Stimulated activated naive CD4-positive, alpha-beta T cell treated with Interleukin-2 at 50 U/mL for 16 hours (primary cell): ENCODE measurements at regions not wholly inside any gene's neighbourhood (a gene's known extent, or its start where the extent isn't known, plus 50 kb on each side); places are given as distances from the start of the nearest gene placed in this dataset.
"Not testable (repeated sequence)": the region's sequence is repeated elsewhere in the genome, so short reads cannot be mapped to it uniquely, and the experiment has no call there.

ENCODE experiments used
- DNase-seq: peaks from one replicate; lab custom pipeline; 2025; lab: John Stamatoyannopoulos, UW

DNA sequence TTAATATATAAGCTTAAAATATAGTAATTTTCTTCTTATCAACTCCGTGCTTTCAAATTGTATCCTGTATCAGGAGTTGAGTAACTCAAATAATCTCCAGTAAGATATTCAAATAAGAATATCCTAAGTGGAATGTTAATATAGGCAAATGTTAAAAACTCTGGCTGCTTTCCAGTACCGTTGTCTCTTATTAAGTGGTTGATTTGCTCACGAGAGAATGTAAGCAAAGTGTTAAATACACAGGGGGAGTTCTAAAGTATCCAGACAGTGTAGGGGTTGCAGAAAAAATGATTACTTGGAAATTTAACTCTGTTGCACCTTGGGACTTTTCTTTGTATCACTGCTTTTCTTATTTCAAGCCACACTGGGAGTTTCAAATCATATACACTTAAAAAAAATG, 478.9 kb upstream of the TBL1XR1 start:
- no peak for DNase-seq

DNA sequence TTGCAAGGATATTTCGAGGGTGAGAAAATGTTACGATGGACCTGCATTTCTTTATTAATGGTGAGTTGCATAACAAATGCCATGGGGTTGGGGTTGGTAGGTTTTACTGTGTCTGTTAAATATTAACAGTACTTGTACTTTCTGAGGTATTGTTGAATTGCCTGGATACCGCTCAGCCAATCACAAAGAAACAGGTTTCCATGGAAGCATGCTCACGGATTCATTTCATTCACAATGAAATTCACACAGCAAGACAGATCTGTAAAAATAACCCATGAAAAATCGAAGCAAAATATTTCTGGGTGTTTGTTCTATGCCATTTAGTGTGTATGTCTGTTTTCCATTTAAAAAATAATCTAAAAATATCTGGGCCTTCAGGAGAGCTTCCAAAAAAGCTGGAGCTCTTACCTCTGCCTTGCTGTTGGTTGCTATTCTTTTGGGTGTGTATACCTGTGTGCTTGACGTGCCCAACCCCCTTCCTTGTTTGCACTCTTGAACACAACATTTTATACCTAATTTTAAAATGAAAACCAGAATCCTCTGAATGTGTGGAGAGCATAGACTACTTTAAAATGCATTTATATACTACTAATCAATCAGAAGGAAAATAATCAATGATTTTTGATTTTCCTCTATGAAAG, 479.8 kb upstream of the TBL1XR1 start:
- DNase-seq: no peak

DNA sequence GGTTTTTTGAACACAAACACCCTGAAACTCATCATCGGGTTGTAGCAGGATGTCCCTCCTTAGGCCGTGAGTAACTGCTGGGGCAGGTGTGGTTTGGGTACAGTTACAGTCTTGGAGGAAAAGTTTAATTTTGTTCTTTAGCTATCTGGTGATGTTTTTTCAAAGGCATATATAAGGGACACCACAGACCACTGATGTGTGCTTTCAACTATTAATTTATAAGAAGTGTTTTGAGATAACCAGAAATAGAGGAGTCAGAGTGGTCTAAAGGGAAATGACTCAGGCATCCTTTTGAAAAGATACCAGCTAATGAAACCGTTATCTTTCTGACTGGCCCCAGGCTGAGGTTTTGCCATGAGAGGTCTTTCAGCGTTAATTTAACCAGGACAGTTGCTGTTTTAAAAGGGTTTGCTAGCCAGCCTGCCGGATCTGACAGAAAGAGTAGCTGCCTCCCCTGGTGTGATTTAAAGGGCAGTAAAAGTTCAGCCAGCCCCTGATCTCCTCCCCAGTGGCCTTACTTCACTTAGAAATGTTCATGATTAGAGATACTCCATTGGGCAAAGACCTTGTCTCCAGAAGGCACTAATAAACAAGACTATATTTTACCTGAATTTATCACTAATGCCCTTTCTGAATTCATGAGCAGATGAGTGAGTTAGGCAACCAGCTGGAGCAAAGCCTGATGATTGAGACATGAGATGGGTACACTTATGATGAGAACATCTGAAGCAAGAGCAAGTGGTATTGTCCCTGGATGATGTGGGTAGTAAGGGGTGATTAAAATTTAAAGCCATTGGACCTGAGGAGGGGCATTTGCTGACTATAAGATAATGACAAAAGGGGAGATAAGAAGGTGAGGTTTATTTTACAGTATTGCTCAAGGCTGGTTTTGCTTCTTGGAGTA, 482.5 kb upstream of the TBL1XR1 start:
- peak; percentile 22 for DNase-seq

DNA sequence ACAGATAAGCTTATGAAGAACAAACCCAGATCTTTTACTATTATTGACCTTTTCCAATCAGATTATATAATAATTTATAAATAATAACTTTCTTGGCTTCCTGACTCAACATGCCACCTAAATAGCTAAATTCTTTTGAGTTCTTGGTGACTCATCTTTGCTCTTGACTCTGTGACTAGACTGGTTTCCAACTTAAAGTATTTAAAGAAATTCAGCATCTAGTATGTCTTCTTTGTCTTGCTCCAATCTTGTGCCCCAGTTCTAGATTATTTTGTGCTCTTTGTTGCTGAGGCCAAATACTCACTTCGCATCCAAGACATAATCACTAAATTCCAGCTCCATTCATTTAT, 483.2 kb upstream of the TBL1XR1 start:
- no peak for DNase-seq

DNA sequence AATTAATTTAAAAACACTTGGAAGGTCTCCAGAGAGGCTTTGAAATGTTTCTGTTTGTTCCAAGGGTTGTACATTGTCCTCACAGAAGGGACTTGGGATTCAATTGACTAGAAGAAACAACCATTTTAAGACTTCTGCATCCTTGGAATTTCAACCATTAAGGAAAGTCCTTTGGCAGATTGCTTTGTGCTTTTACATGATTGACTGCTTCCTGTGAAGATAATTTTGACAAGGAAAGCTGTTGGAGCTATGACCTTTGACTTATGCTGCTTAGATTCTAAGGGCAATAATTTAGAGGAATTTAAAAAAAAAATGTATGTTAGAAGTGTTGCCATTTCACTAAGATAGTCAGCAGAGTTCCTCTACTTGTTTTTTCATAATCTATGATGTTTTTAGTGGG, 483.9 kb upstream of the TBL1XR1 start:
- DNase-seq: no peak

DNA sequence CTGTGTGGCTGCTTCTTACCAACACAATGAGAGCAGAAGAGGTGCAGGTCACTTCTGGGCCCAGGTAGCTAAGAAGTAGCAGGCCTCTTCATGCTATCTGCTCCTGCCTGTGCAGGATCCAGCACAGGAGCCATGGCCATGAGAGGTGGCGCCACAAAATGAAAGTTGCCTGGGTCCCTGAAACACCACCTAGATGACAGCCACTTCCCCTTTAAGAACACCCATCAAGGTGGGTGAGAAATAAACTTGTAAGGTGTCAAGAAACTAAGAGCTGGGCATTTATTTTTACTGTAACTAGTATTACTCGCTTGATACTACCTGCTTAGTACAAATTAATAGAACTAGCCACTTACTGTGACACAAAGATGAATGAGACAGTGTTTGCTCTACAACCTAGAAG, 484.6 kb upstream of the TBL1XR1 start:
- DNase-seq: no peak

DNA sequence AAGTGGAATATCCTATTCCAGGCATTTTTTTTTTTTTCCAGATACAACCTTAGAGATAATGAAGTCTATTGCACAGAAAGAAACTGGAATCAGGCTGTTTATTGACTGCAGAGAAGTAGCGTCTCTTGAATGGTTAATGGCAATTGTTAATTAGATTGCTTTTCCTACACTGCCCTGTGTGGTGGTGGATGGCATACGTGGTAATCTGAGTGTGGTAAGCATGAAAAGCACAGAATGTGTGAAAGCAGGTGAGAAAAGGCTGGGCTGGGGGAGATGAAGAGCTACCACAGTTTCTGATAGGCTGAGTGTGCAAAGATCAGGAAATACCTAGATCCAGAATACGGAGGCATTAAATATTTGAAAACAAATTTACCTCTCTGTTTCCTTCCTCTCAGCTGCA, 486.3 kb upstream of the TBL1XR1 start:
- DNase-seq: no peak

DNA sequence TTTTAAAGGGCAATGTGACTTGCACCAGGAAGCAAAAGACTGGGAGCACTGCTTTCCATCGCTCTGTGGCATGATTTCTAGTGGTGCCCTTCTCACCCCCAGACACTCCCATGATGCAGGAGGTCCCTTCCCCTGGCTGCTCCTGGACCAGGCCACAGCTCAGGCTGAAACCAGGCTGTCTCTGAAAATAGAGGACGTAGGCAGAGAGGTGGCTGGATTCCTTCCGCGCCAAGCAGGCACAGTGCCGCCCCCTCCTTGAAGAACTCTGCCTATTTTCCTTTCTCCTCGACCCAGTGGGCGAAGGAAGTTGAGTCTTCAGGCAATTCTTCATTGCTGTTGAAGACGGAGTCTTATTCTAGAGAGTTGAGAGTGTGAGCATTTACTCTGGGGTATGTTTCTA, 489.4 kb upstream of the TBL1XR1 start:
- no peak for DNase-seq

DNA sequence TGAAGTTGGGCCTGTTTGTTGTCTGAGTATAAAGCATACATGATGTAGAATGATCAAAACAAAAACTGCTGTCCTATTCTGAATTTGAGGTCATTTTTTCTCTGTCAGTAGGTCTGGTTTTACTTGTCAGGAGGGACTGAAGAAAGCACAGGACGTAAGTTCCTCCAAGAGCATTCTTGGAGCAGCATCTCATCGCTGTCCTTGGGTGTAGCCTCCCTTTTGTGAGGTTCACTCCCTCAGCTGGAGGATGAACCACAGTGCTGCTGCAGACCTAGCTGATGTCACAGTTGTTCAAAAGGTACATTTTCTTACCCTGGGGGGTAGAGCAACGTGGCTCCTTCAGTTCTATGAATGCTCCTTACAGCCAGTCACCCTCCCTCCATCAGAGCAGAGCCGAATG, 490.0 kb upstream of the TBL1XR1 start:
- no peak for DNase-seq

DNA sequence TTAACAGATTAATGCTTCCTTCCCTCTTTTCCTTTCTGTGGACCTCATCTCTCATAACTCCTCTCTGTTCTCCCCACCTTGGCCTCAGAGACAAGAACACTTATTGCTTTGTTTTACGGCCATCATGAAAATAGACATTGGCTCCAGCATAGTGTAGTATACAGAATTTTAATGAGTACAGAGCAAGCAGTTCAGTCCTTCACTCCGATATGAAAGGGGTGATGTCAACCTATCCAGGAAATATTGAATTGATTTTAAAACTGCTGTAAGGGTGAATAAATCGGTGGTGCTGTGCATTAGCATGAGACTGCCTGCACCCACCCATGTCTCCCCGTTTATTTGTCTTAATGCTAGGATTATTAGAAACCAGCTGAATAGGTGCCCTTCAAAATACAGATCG, 490.9 kb upstream of the TBL1XR1 start:
- DNase-seq: no peak

DNA sequence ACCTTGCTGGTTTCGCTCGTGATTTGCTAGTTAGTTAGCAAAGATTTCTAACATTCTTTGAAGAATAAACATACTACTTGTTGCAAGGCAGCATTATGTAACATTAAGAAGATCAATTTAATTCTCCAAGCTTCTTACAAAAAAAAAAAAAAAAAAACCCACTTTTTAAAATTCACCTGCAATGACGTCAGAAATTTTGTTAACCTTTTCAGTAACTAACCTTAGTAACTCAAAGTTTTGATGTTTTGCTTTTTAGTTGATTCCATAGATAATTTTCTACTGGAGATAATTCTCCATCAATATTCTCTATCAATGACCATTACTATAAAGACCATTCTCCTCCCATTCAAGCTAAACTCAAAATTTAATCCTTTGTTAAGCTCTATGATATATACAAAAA, 491.8 kb upstream of the TBL1XR1 start:
- DNase-seq: no peak

DNA sequence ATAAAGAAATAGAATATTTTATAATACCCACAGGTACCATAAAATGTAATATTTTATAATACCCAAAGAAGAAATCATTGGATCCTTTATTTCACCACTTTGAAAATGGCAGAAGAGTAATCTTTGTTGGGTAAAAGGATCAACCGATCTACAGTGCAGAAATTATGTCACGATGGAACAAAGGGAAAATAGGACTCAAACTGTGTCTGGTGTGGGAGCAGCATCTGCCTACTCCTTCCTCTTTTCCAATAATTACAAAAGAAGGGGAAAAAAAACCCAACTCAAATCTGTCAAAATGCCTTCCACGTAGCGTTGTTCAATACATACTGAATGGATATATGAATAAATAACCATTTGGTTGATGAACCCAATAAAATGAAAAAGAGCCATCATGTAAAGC, 492.6 kb upstream of the TBL1XR1 start:
- DNase-seq: no peak

DNA sequence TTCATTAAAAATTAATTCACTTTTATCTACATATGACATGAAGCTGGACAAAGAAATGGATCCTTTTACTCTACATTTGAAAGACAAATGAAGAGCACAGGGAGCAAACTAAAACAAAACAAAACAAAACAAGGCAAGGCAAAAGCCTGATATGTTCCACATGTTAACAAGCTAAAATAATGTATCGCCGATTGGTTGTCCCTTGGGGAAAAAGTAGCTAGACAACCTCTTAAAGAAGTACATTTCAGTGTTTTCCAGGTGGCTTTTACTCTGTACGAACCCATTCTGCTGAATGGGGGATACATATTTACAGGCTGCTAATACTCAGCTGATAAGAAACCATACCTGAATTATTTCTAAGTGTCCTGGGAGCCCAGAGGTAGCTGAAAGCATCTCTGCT, 493.0 kb upstream of the TBL1XR1 start:
- no peak for DNase-seq

DNA sequence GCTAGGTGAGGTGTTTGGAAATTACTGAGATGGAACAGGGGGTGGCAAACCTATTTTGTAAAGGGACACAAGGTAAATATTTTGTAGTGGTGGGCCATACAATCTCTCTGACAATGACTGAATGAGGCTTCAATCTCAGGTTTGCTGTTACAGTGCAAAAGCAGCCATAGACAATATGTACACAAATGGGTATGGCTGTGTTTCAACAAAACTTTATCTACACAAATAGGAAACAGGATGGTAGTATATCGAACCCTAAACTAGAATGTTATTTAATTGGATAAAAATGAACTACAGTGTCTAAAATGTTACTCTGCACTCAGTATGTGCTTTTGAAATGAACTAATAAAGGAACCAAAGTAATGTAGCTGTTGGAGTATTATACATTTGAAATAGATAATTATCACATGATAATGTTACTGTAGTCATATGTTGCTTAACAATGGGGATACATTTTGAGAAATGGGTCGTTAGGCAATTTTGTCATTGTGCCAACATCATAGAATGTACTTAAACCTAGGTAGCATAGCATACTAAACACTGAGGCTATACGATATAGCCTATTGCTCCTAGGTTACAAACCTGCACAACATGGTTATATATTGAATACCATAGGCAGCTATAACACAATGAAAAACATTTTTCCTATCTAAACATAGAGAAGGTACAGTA, 495.2 kb upstream of the TBL1XR1 start:
- DNase-seq: no peak

DNA sequence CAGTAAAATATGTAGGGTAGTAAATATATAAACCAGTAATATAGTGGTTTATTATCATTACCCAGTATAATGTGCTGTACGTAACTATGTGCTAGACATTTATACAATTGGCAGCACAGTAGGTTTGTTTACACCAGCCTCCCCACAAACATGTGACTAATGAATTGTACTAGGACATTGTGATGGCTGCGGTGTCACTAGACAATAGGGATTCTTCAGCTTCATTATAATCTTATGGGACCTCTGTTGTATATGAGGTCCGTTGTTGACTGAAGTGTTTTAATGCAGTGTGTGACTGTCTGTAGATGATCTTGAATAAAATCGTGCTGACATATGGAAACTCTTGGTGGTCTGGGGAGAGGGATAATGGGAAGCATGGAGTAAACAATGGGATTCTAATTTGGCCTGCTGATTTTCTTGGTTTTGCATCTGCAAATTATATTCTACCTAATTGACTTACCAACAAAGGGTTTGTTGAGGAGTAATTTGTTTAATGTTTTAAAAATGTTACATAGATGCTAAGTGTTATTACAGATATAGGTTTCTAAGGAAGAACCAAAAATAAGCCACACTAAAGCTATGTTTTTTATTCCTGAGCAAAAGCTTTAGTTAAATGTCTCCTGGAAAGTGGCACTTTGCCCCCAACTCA, 496.5 kb upstream of the TBL1XR1 start:
- no peak for DNase-seq

DNA sequence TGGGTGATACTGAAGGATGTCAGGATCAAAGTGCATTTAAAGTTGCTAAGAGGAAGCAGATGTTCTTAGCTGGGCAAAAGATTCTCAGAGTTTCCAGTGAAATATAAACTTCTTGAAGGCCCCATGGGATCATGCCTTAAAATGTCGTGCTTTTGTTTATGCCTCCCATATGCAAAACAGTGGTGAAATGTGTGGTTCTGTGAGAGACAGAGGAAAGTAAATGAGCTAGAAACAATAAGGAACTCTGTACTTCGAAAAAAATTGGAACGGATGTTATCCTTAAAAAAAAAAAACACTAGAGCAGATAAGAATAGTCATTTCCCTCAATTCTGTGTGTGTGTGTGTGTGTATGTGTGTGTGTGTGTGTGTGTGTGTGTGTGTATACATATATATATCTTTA, 497.0 kb upstream of the TBL1XR1 start:
- no peak for DNase-seq

DNA sequence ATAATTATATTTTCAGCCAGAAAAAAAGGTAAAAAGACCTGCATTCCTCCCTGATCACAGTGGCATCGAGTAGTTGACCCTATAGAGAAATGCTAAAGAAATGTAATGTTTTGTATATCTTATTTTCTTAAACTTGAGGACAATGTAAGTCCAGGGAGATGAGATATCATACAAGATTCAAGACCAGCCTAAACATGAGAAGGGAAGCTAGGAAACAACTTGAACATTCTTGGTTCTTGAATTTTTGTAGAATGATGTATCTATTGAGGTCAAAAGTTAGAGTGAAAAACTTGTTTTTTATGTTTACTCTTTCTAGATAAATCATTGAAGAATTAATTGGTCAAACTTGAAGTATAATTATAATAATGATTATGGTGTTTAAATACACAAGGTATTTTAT, 497.7 kb upstream of the TBL1XR1 start:
- DNase-seq: no peak

DNA sequence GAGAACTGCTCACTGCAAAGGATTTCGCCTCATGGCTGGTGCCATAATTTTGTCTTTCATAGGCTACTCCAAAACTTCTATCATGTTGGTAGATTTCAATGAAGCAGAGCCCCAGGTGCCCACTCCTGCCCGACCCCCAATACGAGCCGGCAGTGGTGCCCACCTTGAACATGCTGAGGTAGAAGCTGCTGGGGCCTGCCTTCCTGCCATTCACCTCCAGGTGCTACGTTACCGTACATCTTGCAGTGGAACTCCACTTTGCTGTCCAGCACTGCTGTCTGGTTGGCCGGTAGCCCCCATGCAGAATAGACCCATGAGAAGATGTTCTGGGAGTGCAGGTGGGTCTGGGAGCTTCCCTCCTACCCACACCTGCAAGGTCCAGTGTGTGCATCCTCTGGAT, 502.8 kb upstream of the TBL1XR1 start:
- no peak for DNase-seq

DNA sequence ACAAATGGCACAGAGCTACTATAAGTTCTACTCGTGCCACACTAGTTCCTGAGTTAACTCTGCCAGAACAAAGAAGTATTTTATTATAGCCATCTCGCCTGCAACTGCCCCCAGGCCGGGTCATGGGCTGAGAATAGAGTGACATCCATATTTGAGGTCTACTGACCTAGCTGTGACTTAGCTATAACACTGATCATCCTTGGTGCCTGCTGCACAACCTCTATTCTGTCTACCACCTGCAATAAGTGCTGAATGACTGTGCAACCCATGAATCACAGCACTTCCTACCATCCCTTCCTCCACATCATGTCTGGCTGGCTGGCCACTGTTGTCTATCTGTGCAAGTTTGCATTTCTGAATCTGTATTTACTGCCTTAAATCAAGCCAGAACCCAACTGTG, 506.5 kb upstream of the TBL1XR1 start:
- DNase-seq: no peak

DNA sequence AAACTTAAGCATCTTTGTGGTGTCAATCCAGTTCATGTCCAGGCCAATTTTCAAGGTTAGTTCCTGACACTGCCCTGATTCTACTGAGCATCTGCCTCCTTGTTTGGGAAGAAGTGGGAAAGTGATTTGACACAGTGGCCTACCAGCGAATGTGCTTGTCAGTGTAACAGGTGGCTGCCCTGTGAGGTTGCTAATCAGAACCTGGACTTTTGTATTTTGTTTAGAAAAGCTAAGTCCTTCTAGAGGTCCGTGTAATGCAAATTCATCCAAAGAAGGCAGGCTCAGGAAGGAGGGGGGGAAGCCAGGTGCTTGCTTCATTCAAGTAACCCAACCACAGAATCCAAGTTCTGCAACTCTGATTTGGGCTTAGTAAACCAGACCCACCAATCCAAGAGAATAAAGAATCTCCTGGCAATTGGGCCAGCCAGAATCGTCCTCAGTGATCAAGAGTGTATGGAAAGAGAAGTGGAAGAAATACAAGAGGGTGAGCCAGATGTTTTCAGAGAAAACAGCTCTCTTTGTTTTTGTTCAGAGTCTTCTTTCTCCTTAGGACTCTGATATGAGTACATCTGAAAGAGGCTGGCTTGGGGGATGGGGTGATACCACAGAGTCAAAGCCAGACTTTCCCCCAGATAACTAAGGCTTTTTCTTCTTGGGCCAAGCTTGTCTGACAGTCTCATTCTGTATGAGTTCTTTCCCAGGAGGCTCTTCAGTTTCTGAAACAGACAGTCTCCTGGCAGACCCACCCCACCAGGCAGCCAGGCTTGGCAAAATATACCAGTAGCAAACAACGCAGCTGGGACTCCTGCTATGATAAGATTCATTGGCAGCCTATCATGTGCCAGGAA, 508.9 kb upstream of the TBL1XR1 start:
- DNase-seq: no peak

DNA sequence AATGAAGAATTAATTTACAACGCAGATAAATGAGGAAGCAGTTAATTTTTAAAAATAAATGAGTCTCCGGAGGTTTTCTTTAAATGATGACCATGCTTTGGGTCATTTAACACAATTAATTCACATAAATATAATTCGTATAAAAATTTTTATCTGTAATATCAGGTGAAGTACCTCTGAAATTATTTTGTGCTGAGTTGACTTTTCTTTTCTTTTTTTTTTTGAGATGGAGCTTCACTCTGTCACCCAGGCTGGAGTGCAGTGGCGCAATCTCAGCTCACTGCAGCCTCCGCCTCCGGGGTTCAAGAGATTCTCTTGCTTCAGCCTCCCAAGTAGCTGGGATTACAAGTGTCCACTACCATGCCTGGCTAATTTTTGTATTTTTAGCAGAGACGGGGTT, 512.2 kb upstream of the TBL1XR1 start:
- not testable (repeated sequence) for DNase-seq

DNA sequence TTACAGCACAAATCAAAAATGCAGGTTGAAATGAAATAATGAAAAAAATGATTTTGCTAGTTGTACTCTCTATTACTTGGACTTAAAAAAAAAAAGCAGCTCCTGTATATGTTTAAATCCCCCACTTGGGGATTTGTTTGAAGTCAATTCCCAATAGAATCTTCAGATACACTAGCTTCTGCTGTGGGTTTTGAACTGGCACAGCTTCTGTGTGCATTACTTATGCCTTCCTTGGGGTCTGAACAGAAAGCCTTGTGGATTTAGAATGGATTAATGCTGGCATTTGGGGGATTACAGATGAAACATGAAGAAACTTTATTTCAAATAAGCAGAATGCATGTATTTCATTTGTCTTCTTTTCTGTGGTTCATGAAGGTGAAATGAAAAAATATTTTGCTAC, 513.2 kb upstream of the TBL1XR1 start:
- DNase-seq: no peak
